ENCODE measurements at regions not wholly inside any gene's neighbourhood (a gene's known extent, or its start where the extent isn't known, plus 50 kb on each side); places are given as distances from the start of the nearest gene placed in this dataset.

DNA sequence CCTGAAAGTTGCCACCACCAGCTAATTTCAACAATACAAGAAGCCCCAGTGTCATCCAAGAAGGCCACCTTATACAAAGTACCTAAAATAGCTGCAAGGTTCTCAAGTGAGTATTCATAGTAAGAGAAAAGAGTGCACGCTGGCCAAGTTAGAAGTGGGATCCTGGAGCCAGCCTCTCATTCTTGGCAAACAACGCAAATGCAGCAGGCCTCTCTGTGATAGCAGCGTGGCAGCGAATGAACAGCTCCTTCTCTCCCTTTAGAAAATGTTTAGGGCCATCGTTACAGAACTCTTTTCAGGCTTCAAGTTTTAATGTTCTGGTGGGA lies 78.0 kb upstream of the IFNG-AS1 start:
- DNase-seq, result no peak

DNA sequence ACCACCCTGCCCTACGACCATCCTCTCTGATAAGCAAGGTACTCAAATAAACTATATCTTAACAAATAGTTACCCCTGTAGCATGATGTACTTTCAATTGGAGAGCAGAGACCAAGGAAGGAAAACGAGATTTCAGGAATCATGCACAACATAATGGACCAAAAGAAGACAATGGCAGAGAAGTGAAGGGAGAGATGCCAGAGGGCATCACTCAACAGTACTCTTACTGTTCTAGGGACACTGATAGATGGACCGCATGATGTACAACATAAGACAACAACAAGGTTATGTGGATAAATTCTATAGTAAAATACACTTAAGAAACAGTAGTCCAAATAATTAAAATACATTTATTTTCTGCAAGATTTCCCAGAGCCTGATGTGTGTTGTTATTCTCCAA lies 77.5 kb upstream of the IFNG-AS1 start:
- DNase-seq, result no peak

DNA sequence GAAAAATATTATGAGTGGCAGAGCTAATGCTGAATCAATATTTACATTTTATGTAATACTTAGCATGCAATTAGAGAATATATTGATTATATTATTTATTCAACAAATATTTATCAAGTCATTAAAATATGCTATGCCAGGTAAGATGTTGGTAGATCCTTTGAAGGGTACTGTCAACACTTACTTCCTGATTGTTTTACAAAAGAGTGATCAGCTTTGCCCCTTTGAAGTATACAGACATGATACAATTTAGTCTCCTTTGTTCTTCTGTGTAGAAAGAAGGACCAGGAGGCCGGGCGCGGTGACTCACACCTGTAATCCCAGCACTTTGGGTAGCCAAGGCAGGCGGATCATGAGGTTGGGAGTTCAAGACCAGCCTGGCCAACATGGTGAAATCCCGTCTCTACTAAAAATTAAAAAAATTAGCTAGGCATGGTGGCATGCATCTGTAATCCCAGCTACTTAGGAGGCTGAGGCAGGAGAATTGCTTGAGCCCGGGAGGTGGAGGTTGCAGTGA lies 73.9 kb upstream of the IFNG-AS1 start:
- no peak for DNase-seq

DNA sequence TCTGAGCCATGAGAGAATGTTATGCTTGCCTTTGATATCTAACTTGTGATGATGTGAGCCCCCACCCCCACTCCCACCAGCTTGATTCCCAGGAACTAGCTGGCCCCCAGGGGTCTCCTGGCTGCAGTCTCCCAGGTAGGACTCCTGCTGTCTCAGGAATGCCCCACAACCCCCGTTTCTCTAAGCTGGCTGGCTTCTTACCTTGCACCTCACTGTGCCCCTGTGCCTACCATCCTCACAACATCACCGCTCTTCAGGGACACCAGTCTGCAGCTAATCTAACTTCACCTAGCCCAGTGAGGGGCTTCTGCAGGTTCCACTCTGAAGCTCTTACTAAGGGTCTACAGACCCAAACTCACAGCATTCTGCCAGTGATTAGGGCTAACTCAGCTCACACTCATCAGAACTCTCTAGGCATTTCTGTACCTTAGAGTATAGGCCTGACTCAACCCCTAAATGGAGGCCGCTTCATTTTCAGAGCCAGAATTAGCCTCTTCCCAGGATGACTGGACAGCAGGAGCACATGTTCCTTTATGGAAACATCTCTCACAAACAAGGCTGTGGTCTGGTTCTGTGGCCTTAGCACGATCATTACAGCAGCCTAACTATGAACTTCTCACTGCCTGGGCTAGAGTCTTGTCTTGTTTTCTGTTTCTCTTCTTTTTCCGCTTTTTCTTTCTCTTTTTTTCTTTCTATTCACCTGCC lies 72.8 kb upstream of the IFNG-AS1 start:
- no peak for DNase-seq

DNA sequence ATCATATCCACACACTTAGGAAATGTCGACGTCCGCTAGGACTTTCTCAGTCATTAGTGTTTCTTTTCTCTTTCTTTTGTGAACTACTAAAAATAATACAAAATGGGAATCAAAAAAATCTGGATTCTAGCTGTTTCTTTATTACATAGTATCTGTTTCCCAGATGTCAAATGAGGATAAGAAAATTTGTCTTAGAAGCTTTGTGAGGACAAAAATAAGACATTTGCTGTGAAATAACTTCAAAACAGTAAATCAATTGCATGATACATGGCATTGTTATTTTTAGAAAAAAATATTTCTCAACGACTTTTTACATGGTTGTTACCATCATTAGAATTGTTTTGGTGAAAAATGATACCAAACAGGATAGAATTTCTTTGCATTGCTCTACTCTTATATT lies 71.4 kb upstream of the IFNG-AS1 start:
- no peak for DNase-seq

DNA sequence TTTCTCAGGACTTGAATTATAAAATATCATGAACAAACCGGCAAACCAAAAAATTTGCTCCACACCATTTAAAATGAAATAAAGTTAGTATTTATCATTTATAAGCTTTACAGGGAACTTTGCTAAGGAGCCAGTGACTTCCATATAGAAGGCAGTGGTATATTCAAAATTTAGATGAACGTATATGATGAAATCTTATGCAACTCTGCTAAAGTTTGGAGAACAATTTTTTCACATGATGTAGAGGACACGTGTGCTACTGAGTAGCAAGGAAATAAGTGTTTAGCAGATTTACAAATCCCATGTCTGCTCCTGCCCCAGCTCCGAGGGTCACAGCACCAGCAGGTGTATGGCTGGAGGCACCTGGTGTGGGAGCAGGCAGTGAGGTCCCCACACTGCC lies 70.8 kb upstream of the IFNG-AS1 start:
- no peak for DNase-seq

DNA sequence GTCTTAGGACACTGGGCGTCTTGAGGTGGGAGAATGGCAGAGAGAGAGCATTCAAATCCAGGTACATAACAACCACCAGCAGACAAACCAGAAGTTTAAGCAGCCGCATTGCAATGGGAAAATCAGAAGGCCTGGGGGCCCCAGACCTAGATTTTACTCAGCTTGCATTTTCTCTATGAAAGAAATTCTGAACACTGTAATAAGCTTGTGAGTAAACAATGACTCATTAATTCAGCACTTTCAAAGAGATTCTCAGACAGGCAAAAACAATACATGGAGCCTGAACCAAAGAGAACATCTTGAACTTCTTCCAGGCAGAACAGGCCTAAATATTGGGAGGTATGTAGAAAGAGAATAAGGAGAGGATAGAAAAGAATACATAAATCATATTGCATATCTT lies 69.8 kb upstream of the IFNG-AS1 start:
- DNase-seq, result peak; percentile 62

DNA sequence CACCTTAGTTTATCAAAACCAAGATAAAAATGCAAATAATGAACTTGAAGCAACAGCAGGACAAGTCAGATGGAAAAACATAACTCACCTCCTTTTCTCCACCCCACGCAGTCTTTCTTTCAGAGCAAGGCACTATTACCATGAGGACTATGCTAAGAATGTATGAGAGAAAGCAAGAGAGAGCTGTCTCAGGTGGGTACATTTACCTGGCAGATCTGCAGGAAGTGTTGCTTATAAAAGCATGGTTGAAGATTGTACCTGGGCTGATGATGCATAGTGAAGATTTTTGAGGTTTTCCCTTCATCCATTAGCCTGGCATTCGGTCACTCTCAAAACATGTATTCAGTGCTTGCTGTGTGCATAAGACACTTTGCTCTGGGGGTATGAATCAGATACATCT lies 68.8 kb upstream of the IFNG-AS1 start:
- DNase-seq, result no peak

DNA sequence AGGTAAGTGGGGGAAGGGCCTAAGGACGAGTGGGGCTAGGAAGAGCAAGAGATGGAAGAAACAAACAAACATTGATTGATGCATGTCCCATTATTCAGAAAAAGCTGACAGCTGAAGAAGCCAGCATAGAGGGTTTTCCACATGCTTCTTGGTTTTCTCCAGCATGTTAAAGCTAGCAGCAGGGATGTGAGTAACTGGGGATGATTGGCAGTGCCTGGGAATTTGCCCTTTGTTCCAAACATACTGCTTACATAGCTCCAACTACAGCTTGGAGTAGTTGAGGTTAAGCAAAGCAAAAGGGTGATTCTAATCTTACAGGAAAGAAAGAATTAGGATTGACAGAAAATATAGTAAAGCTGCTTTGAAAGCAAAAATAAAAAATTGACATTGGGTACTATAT lies 68.0 kb upstream of the IFNG-AS1 start:
- DNase-seq, result no peak

DNA sequence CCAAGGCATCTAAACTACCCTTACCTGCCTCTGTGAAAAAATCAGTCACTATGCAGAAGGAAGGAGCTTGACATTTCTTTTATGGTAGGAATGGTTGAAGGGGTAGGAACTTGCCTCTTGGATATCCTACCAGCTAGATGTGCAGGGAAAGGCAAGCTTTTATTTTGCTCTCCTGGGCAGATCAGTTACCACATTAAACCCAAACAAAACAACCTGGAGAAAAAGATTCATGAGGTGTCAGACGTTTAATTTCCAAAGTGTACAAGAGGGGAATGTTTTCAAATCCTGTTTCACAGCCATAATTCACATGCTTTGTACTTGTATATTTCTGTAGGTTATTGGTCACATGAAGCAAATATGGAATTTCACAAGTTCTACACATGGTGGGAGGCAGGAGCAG lies 67.0 kb upstream of the IFNG-AS1 start:
- DNase-seq, result no peak

DNA sequence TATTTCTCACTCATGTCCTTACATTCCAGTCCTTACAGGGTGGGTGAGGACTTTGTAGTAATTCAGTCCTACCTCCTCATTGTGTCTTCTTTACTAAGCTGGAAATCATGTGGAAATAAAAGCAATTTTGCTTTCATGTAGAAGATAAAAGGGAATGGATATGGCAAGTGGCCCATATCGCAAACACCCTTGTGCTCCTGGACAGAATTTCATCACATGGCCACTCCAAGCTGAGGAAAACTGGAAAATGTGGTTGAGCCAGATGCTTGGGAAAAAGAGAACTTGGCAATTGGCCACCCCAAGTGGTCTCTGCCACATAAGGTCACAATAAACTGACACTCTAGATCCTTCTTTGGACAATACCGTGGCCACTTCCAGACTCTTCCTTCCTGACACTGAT lies 64.2 kb upstream of the IFNG-AS1 start:
- no peak for DNase-seq

DNA sequence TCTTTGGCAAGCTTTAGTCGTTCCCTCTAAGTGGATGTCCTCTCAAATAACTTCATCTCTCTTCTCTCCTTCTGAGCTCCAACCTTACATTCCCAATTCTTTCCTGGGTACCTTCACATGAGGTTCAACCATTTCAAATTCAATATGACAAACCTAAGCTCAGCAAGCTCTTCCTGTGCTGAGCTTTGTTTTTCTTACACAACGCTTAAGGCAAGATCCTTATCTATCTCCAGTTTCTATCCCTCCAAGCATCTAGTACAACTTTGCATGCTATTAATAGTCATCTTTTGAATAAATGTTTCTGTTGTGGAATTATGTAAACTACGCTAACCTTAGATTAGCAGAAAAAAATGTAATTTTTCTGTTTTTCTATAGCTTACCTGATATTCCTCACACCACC lies 63.7 kb upstream of the IFNG-AS1 start:
- DNase-seq, result no peak

DNA sequence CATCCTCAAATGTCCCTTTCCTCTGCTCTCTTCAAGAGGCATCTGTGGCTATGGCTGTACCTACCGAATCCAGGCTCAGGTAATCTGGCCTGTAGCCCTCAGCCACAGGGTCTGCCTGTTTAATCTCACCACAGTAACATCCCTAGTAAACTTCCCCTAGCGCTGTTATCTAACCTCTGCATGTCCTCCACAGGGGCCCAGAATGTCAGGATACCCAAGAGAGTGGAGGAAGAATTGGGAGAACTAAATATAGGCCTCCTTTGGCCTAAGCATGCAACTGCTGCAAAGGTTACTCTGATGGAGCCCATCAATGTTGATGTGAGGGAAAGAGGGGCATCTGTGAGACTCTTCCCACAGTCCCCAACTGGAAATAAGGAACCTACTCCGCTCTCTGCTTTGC lies 63.2 kb upstream of the IFNG-AS1 start:
- DNase-seq, result no peak

DNA sequence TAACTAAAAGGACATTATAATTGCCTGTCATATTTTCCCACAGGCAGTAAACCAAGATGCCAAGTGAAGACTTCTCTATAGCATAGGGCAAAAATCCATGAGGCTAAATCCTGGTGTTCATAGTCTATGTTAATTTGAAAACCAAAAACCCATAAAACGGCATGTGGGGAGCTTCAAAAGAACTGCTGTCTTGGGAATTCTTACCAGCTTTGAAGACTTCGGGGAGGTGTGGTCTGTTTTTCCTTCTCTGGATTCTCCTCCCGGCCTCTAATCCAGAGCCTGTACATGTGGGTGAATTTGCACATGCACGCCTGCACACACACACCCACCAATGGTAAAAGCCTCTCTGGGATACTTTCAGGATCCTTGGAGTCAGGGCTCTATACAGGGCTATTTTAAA lies 61.9 kb upstream of the IFNG-AS1 start:
- DNase-seq, result no peak

DNA sequence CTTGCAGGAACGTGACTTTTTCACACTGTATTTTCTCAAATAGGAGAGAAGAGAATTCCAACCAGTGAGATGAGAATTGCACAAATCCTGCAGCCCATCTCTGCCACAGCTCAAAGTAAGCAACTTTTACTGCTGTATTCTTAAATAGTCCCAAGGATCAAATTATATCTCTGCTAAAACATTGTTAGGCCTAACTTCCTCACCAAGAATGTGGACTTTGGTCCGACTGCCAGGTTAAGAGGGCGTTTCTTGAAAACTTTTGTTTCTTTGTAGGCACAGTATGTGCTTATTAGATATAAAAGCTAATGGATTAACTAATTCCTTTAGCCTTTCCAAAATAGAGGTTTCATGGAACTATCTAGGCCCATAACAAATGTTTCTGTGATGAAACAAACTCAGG lies 61.4 kb upstream of the IFNG-AS1 start:
- no peak for DNase-seq

DNA sequence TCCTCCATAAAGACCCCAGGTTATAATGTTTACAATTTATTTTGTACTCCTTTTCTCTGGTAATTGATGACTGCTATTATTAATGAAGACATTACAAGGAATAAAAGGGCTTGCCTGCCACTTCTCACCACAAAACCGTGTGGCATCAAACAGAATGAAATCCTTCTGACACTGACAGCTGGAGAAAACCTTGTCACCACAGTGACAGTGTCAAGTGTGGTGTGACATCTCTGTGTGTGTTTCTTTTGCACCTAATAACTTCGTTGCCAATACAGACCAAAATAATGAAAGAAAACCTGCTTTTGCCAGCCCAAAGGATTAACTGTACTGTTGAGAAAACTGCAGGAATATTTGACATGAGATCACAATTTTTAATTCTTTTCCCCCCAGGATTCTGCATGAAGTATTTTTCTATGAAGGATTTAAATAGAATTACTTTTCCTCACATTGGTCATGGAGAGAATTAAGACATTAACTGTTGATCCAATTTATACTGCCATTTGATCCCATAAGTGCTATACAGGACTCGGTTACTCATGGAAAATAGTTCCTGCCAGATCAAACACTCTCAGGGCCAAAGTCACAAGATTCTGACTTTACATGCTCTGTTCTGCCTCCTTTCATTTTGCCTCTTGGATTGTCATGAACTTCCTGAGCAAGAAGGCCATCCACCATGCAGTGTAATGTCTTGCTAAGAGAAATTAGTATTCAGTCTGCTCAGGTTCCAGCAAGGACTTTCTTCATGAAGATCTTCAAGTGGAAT lies 60.4 kb upstream of the IFNG-AS1 start:
- no peak for DNase-seq

DNA sequence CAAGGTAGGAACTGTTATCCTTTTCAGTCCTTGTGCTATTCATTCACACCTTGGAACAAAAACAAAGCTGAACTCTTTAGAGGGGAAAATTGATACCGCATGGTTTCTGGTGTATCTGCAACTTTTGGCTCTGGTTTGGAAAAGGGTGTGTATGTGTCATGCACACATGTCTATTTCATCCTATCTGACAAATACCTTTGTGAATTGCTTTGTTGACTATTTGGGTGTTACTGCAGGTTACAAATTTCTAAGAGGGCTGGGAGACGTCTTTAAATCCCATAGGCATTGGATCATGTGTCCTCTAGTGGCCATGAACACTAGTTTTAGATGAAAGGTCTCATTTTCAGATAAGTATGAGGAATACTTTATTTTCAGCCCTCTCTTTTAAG lies 59.9 kb upstream of the IFNG-AS1 start:
- DNase-seq, result no peak

DNA sequence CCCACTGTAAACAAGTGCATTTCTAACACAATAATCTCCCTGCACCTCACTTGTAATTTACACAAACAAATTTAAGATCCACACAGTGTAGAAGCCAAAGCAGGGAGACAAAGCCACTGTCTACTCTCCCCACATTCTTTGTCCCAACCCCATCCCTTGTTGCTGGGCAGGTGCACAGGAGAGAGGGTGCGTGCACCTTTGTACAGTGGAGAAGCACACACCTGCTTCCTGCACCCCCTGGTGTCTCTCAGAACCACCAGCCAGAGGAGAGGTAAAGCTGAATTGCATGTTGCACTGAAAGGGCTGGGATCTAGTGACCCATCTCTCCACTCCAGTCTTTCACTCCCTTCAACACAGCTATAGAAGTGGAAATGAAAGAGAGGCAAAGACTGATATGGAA lies 51.4 kb upstream of the IFNG-AS1 start:
- no peak for DNase-seq
